Activated CD4-positive, alpha-beta T cell treated with anti-CD3 and anti-CD28 coated beads for 36 hours (primary cell): ENCODE measurements at regions not wholly inside any gene's neighbourhood (a gene's known extent, or its start where the extent isn't known, plus 50 kb on each side); places are given as distances from the start of the nearest gene placed in this dataset.

Source experiments
- ATAC-seq: fragments of 200-7000 bp; cut with Tn5 transposase; one replicate; pipeline ENCODE4 v1.10.0; 2021; ENCODE audit warnings: mild to moderate bottlenecking, moderate library complexity
- CTCF ChIA-PET: fragments of 350-600 bp; sonication (Branson Sonifier 250); formaldehyde crosslinking; loops from one replicate; lab custom pipeline; 2021; ENCODE audit warnings: antibody characterized with exemption; lab: Charles Lee
- POLR2A ChIA-PET: fragments of 350-600 bp; sonication (Branson Sonifier 250); formaldehyde crosslinking; loops from one replicate; lab custom pipeline; 2021; ENCODE audit warnings: antibody characterized with exemption, inconsistent platforms; lab: Charles Lee
- DNase-seq: peaks from one replicate; pipeline ENCODE4 v3.0.0-alpha.2; 2020
- H3K27ac Mint-ChIP-seq: one replicate; pipeline ENCODE4 v1.8.0; 2021; ENCODE audit warnings: mixed read lengths
- H3K27me3 Mint-ChIP-seq: one replicate; pipeline ENCODE4 v1.8.0; 2021; ENCODE audit warnings: mixed read lengths
- H3K36me3 Mint-ChIP-seq: one replicate; pipeline ENCODE4 v1.8.0; 2021; ENCODE audit warnings: low read depth, mixed read lengths
- H3K4me1 Mint-ChIP-seq: one replicate; pipeline ENCODE4 v1.8.0; 2021; ENCODE audit warnings: mixed read lengths
- H3K4me3 Mint-ChIP-seq: one replicate; pipeline ENCODE4 v1.8.0; 2021; ENCODE audit warnings: mild to moderate bottlenecking, moderate library complexity, mixed read lengths
- H3K9me3 Mint-ChIP-seq: one replicate; pipeline ENCODE4 v1.8.0; 2021; ENCODE audit warnings: low read depth, mixed read lengths
- intact Hi-C, 2 experiments: fragments of 100-400 bp; cut with DNase I in 1 of 2; cut with micrococcal nuclease in 1 of 2; formaldehyde crosslinking; loops; one replicate each; pipeline versions ENCODE4 v1.14.2 to v1.15.1; 2022 to 2024; cut with DNase I, micrococcal nuclease

DNA sequence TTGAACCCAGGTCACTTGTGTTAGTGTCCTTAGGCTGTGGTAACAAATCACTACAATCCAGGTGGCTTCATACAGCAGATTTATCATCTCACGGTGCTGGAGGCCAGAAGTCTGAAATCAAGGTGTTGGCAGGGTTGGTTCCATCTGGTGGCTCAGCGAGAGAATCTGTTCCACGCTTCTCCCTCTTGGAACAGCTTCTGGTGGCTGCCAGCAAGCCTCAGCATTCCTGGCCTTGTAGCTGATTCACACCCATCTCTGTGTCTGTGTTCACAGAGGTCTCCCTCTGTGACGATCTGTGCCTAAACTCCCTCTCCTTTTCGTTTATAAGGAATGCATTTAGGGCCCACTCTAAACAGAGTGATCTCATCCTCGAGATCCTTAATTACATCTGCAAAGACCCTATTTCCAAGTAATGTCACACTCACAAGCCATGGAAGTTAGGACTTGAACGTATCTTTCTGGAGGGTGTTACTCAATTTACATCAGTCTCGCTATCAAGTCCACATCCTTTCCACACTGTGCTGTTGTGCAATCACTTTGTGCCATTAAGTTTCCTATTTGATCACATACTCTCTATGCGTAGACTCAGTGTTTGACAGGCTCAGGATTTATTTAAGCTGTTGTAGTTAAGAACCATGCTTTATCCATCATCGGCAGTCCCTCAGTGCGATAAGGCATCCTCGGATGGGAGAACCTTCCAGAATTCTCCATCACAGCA lies 164.4 kb downstream of the SOCS6 start:
- Mint-ChIP-seq H3K4me3 (no peak overlapping the region), H3K27ac (no peak overlapping the region), H3K36me3 (no peaks in the 10 kb centered on the region), H3K9me3 (no peaks in the 10 kb centered on the region), H3K27me3 (peaks cover 2% of the 10 kb centered on the region), H3K4me1 (no peaks in the 10 kb centered on the region)
- intact Hi-C loops: loop anchor here (5.0 kb wide), 2 partner anchors 256 to 1606 kb away; no protein-coding TSS in a partner anchor
- POLR2A ChIA-PET: no interaction called here
- CTCF ChIA-PET: interaction anchor here (0.6 to 2.7 kb wide), 7 partner anchors 17 to 300 kb away, joined by 3 to 17 read pairs (median 5); no protein-coding TSS in a partner anchor
- ATAC-seq: no peak
- no peak for DNase-seq

DNA sequence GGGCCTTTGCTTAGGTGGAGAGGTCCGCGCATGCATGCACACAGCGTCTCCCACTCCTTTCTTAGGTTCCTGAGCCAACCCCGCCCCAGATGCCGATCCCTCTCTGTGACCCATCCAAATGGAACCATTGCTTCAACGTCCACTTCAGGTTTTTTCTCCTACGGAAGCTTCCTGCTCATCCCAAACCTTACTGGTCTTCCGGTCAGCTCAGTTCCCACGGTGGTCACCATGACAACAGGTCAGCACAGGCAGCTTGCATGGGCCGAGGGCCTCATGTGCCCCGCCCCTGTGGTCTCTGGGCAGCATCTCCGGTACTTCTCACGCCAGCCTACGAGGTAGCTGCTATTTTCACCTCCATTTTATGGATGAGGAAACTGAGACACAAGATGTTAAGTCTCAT lies 163.7 kb downstream of the SOCS6 start:
- POLR2A ChIA-PET: no interaction called here
- CTCF ChIA-PET: interaction anchor here (0.6 to 0.9 kb wide), 3 partner anchors 67 to 299 kb away, joined by 3 to 4 read pairs (median 3); no protein-coding TSS in a partner anchor
- H3K27ac Mint-ChIP-seq: no peak overlapping the region
- no peak overlapping the region for H3K4me3 Mint-ChIP-seq
- no peak for ATAC-seq
- no peaks in the 10 kb centered on the region for H3K9me3 Mint-ChIP-seq
- intact Hi-C loops: loop anchor here (5.0 kb wide), 2 partner anchors 255 to 1605 kb away; no protein-coding TSS in a partner anchor
- no peak for DNase-seq
- H3K4me1 Mint-ChIP-seq: no peaks in the 10 kb centered on the region
- peaks cover 2% of the 10 kb centered on the region for H3K27me3 Mint-ChIP-seq
- no peaks in the 10 kb centered on the region for H3K36me3 Mint-ChIP-seq

- POLR2A ChIA-PET: no interaction called here
- ATAC-seq (no peak), DNase-seq (no peak)
- intact Hi-C loops: loop anchor here (5.0 kb wide), 2 partner anchors 253 to 1603 kb away; no protein-coding TSS in a partner anchor
- Mint-ChIP-seq H3K27me3 (peaks cover 3% of the 10 kb centered on the region), H3K4me3 (no peak overlapping the region), H3K4me1 (no peaks in the 10 kb centered on the region), H3K27ac (no peak overlapping the region), H3K9me3 (no peaks in the 10 kb centered on the region), H3K36me3 (no peaks in the 10 kb centered on the region)
- CTCF ChIA-PET: interaction anchor here (0.8 to 1.6 kb wide), 5 partner anchors 9 to 256 kb away, joined by 3 to 5 read pairs (median 3); no protein-coding TSS in a partner anchor
Observed at GRCh38 chr18:70450426-70451253, 161.8 kb downstream of the SOCS6 start.

GRCh38 chr18:70448588-70448987 lies 159.7 kb downstream of the SOCS6 start:
- no peaks in the 10 kb centered on the region for H3K36me3 Mint-ChIP-seq
- CTCF ChIA-PET: no interaction called here
- intact Hi-C loops: loop anchor here in 1 of 2 experiments (10.0 kb wide), 1 partner anchor 814 kb away; no protein-coding TSS in a partner anchor
- POLR2A ChIA-PET: no interaction called here
- no peaks in the 10 kb centered on the region for H3K9me3 Mint-ChIP-seq
- H3K4me1 Mint-ChIP-seq: no peaks in the 10 kb centered on the region
- DNase-seq (no peak), ATAC-seq (no peak)
- peaks cover 3% of the 10 kb centered on the region for H3K27me3 Mint-ChIP-seq
- H3K4me3 Mint-ChIP-seq: no peak overlapping the region
- H3K27ac Mint-ChIP-seq: no peak overlapping the region

GRCh38 chr18:70446063-70446462 lies 157.2 kb downstream of the SOCS6 start:
- no peaks in the 10 kb centered on the region for H3K4me1 Mint-ChIP-seq
- no peak overlapping the region for H3K27ac Mint-ChIP-seq
- intact Hi-C loops: loop anchor here in 1 of 2 experiments (10.0 kb wide), 1 partner anchor 811 kb away; no protein-coding TSS in a partner anchor
- ATAC-seq (no peak), DNase-seq (no peak)
- H3K36me3 Mint-ChIP-seq: no peaks in the 10 kb centered on the region
- peaks cover 3% of the 10 kb centered on the region for H3K27me3 Mint-ChIP-seq
- ChIA-PET POLR2A (no interaction called here), CTCF (no interaction called here)
- H3K9me3 Mint-ChIP-seq: peaks cover 11% of the 10 kb centered on the region
- H3K4me3 Mint-ChIP-seq: no peak overlapping the region

GRCh38 chr18:70442933-70443332 lies 154.1 kb downstream of the SOCS6 start:
- ATAC-seq (no peak), DNase-seq (no peak)
- peaks cover 5% of the 10 kb centered on the region for H3K27me3 Mint-ChIP-seq
- no peaks in the 10 kb centered on the region for H3K36me3 Mint-ChIP-seq
- POLR2A ChIA-PET: no interaction called here
- no peaks in the 10 kb centered on the region for H3K4me1 Mint-ChIP-seq
- CTCF ChIA-PET: no interaction called here
- intact Hi-C loops: loop anchor here in 1 of 2 experiments (10.0 kb wide), 1 partner anchor 808 kb away; no protein-coding TSS in a partner anchor
- H3K27ac Mint-ChIP-seq: no peak overlapping the region
- H3K9me3 Mint-ChIP-seq: peaks cover 11% of the 10 kb centered on the region
- H3K4me3 Mint-ChIP-seq: no peak overlapping the region

GRCh38 chr18:70432804-70433400 lies 144.1 kb downstream of the SOCS6 start:
- no peak for DNase-seq
- no peak for ATAC-seq
- H3K27ac Mint-ChIP-seq: no peak overlapping the region
- no peaks in the 10 kb centered on the region for H3K36me3 Mint-ChIP-seq
- no peak overlapping the region for H3K4me3 Mint-ChIP-seq
- CTCF ChIA-PET: interaction anchor here (0.6 to 2.6 kb wide), 9 partner anchors 60 to 1909 kb away, joined by 3 to 24 read pairs (median 3); partner anchors contain the start of gene RTTN
- POLR2A ChIA-PET: interaction anchor here (0.7 kb wide), 1 partner anchor 1079 kb away, joined by 8 read pairs; no protein-coding TSS in a partner anchor
- H3K4me1 Mint-ChIP-seq: no peaks in the 10 kb centered on the region
- intact Hi-C loops: loop anchor here in 1 of 2 experiments (1.0 to 5.0 kb wide), 2 partner anchors 146 to 1586 kb away; partner anchors contain the start of gene SOCS6
- no peaks in the 10 kb centered on the region for H3K9me3 Mint-ChIP-seq
- H3K27me3 Mint-ChIP-seq: no peaks in the 10 kb centered on the region

GRCh38 chr18:70431203-70431624 lies 142.4 kb downstream of the SOCS6 start:
- no peaks in the 10 kb centered on the region for H3K27me3 Mint-ChIP-seq
- no peaks in the 10 kb centered on the region for H3K9me3 Mint-ChIP-seq
- POLR2A ChIA-PET: no interaction called here
- intact Hi-C loops: loop anchor here in 1 of 2 experiments (5.0 kb wide), 1 partner anchor 144 kb away; the partner anchor contains the start of gene SOCS6
- ATAC-seq (no peak), DNase-seq (no peak)
- H3K4me1 Mint-ChIP-seq: no peaks in the 10 kb centered on the region
- no peak overlapping the region for H3K27ac Mint-ChIP-seq
- H3K36me3 Mint-ChIP-seq: no peaks in the 10 kb centered on the region
- CTCF ChIA-PET: no interaction called here
- no peak overlapping the region for H3K4me3 Mint-ChIP-seq

DNA sequence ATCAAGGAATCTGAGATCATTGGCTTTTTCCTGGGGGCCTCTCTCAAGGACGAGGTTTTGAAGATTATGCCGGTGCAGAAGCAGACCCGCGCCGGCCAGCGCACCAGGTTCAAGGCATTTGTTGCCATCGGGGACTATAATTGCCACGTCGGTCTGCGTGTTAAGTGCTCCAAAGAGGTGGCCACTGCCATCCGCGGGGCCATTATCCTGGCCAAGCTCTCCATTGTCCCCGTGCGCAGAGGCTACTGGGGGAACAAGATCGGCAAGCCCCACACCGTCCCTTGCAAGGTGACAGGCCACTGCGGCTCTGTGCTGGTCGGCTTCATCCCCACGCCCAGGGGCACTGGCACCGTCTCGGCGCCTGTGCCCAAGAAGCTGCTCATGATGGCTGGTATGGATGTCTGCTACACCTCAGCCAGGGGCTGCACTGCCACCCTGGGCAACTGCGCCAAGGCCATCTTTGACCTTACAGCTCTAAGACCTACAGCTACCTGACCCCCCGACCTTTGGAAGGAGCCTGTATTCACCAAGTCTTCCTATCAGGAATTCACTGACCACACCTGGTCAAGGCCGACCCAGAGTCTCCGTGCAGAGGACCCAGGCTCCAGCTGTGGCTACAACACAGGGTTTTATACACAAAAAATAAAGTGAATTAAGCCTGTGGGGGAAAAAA lies 141.8 kb downstream of the SOCS6 start:
- no peaks in the 10 kb centered on the region for H3K9me3 Mint-ChIP-seq
- H3K27ac Mint-ChIP-seq: no peak overlapping the region
- no peak overlapping the region for H3K4me3 Mint-ChIP-seq
- no peaks in the 10 kb centered on the region for H3K27me3 Mint-ChIP-seq
- no peaks in the 10 kb centered on the region for H3K4me1 Mint-ChIP-seq
- POLR2A ChIA-PET: no interaction called here
- CTCF ChIA-PET: interaction anchor here (0.6 kb wide), 1 partner anchor 60 kb away, joined by 3 read pairs; no protein-coding TSS in a partner anchor
- ATAC-seq (no peak), DNase-seq (no peak)
- intact Hi-C loops: loop anchor here in 1 of 2 experiments (5.0 kb wide), 1 partner anchor 143 kb away; the partner anchor contains the start of gene SOCS6
- no peaks in the 10 kb centered on the region for H3K36me3 Mint-ChIP-seq

DNA sequence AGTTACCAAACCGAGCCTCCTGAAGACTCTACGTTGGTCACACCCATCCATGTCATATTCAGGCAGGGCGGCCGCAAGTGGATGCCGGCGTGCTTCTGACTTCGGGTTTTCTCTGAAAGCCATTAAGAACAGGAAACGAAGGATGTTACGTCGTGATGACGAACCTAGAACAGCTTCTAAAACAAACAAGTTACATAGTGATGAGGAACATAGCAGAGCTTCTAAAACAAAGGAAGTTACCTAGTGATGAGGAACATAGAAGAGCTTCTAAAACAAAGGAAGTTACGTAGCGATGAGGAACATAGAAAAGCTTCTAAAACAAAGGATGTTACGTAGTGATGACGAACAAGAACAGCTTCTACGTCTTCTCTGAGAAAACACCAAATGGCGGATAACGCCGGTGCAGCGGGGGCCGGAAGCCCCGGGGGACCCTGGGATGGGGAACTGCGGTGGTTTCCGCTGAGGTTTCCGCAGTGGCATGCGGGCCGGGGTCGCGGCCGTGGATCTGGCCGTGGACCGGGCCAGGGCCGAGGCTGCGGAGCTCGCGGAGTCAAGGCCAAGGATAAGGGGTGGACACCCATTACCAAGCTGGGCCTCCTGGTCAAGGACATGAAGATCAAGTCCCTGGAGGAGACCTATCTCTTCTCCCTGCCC lies 141.1 kb downstream of the SOCS6 start:
- CTCF ChIA-PET: interaction anchor here (0.6 to 0.7 kb wide), 2 partner anchors 61 to 156 kb away, joined by 3 read pairs; no protein-coding TSS in a partner anchor
- H3K27me3 Mint-ChIP-seq: no peaks in the 10 kb centered on the region

More for the DNA sequence above, 141.1 kb downstream of the SOCS6 start:
- H3K27ac Mint-ChIP-seq: no peak overlapping the region
- H3K4me1 Mint-ChIP-seq: no peaks in the 10 kb centered on the region
- intact Hi-C loops: loop anchor here in 1 of 2 experiments (5.0 kb wide), 1 partner anchor 143 kb away; the partner anchor contains the start of gene SOCS6
- H3K9me3 Mint-ChIP-seq: no peaks in the 10 kb centered on the region
- no peak overlapping the region for H3K4me3 Mint-ChIP-seq
- no peak for DNase-seq
- H3K36me3 Mint-ChIP-seq: no peaks in the 10 kb centered on the region
- POLR2A ChIA-PET: no interaction called here
- ATAC-seq: no peak
